Fibroblast of skin of back (primary cell): ENCODE measurements at regions not wholly inside any gene's neighbourhood (a gene's known extent, or its start where the extent isn't known, plus 50 kb on each side); places are given as distances from the start of the nearest gene placed in this dataset.

Experiments
- DNase-seq: peaks from one replicate; pipeline ENCODE4 v3.0.0-alpha.2; 2013

DNA sequence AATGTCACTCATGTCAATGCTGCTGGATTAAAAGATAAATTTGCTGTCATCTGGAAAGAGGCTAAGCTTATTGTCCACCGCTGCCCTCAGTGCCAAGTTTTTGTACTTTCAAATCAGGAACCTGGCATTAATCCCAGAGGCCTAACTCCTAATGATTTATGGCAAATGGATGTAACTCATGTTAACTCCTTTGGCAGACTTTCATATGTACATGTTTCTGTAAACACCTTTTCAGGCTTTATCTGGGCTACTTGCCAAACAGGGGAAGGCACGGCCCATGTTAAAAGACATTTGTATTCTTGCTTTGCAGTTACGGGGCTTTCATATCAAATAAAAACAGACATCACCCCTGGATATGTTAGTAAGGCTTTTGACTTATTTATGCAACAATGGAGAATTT lies 608.0 kb upstream of the ACO1 start:
- no peak for DNase-seq

DNA sequence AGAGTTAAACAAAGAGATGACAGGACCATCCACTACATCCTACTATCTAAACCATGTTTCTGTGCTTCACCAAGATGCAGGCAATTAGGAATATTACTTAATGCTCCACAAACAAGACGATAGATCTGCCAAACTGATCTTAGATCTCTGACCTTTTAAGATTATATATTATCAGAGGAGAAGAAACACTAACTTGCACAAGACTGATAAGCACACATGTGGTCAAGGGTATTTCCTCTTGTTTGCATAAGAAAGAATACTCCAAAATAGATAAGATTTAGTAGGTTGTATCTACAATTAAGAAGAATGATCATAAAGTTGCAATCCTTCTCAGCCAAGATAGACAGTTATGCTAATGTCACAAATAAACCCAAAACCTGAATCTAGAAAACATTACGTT lies 601.0 kb upstream of the ACO1 start:
- no peak for DNase-seq

- no peak for DNase-seq
Measured at GRCh38 chr9:31790720-31791119, 593.7 kb upstream of the ACO1 start.

DNA sequence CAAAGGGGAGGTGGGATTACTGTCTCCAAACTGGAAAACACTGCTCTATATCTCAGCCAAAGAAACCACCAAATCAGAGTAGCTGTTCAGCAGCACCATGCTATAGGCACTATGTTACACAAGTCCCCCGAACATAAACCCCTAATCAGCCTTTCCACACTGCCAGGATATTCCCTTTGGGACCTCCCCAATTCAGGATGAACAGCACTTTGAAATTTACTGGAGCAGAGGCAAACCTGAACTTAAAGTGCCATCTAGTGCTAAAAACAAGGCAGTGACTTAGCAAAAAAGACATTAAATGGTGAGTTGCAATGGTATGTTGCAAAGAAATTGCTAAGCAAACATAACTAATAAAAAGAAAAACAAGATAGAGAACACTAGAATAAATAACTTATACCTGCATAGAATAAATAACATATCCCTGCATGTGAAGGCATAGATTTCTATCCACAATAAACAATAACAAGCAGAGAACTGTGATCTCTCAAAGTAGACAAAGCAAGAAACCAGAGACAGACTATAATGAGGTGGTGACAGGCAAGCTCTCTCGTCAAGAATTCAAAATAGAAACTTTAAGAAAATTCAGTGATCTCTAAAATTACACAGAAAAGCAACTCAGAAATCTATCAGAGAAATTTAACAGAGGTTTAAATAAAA lies 584.4 kb upstream of the ACO1 start:
- DNase-seq: peak; percentile 61

- no peak for DNase-seq
Measured at GRCh38 chr9:31807574-31808256, 576.7 kb upstream of the ACO1 start.

GRCh38 chr9:31808766-31809165 lies 575.7 kb upstream of the ACO1 start:
- no peak for DNase-seq

- no peak for DNase-seq
Measured at GRCh38 chr9:31820426-31820825, 564.0 kb upstream of the ACO1 start.

DNA sequence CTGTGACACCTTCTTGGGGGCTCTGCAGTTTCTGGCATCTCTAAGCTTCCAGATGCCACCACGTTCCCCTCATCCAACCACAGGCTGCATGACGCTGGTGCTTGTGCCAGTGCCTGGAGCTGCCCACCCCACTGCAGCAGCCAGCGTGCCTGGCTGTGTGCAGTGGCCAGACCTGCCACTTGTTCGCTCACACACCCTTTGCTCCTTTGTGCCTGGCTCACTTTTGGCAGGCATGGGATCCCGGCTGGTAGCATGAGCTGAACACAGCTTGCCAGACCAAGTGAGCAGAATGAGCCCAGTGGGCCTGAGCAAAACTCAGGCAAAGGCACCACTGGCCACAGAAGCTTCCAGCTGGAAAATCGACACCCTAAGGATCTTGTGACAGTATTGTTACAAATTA lies 562.9 kb upstream of the ACO1 start:
- no peak for DNase-seq

GRCh38 chr9:31823365-31823764 lies 561.1 kb upstream of the ACO1 start:
- DNase-seq: no peak

DNA sequence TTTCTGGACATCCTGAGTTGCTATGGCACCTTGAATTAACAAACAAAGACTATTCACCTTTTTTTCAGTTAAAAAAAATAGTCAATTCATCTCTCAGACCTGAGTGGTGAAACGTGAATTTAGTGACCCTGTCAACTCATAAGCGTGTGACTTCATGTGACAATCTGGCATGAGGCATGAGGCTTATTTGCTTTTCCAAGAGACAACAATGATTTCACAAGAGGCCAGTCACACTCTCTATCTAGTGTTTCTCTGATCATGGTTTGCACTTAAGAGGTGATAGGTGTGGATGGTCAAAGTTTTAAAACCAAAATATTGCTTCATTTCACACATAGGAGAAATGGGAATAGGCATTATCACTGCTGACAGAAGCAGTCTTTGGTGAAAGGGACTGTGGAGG lies 559.6 kb upstream of the ACO1 start:
- DNase-seq: no peak

DNA sequence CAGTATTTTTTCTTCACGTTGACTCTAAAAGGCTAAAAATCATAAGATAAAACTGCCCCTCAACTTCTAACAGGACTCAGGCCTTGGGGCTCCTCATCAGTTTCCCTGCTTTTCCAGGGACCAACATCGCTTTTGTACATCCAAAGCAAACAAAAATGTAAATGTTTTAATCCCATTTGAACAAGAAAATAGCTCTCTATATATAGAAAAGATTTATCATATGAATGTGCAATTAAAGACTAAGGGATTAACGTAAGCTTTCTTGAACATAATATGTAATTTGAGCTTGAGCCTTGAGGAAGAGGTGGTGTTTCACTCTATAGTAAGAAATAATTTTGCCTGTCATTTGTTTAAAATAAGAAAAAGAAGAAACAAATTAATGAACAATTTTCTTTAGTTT lies 547.2 kb upstream of the ACO1 start:
- no peak for DNase-seq

DNA sequence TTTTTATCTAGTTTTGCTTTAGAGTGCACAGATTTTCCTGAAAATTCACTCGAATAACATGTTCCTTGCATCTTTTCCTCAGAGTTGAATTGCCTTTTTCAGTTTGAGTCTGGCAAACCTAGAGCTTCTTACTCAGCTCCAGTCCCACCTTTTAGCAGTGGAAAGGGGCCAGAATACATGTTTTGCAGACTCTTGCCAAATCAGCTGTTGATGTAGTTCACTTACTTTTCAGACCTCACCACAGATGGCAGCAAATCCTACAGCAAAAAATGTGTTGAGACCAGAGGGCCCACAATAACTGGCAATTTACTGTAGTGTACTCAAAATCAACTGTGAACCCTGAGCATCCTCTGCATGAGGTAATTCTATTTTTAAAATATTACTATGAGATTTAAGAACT lies 545.2 kb upstream of the ACO1 start:
- no peak for DNase-seq

GRCh38 chr9:31840702-31841101 lies 543.7 kb upstream of the ACO1 start:
- no peak for DNase-seq

DNA sequence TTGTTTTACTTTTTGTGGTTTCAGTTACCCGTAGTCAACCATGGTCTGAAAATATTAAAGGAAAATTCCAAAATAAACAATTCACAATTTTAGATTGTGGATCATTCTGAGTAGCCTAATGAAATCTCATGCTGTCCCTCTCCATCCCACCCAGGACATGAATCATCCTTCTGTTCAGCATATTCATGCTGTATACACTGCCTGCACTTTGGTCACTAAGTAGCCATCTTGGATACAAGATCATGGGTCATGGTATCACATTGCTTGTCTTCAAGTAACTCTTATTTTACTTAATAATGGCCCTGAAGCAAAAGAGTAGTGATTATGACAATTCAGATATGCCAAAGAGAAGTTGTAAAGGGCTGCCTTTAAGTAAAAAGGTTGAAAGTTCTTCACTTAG lies 536.5 kb upstream of the ACO1 start:
- no peak for DNase-seq

DNA sequence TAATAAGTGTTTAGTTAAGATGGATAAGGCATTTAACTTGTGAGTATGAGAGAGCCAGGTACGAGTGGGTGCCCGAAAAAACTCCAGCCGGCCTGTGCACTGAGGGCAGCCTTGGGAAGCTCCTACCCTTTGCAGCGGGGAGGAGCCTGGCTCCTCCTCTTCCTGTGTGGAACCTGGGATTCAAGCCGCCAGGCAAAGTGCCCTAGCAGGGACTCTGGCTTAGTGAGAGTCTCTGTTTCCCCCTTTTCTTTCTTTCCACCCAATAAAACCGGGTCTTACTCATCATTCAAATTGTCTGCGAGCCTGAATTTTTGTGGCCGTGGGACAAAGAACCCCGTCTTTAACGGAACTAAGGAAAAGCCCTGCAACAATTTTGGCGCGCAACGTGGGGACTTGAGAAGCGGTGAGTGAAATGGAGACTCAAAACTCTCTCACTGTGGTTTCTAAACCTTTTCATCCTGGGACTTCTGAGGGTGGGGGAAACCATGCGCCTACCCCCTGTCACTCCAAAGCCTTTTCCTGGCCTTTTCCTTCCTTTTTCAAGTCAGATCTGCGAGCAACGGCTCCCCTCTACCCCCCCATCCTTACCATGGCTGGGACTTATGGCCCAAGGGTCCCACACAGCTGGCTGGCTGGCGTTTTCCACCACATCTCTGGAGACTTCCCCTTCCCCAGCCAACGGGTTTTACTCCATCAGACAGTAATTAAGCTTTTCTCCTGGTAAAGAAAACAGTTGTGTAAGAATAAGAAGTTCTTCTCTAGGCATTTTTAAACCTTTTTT lies 535.7 kb upstream of the ACO1 start:
- no peak for DNase-seq

GRCh38 chr9:31854187-31854586 lies 530.3 kb upstream of the ACO1 start:
- DNase-seq: no peak

DNA sequence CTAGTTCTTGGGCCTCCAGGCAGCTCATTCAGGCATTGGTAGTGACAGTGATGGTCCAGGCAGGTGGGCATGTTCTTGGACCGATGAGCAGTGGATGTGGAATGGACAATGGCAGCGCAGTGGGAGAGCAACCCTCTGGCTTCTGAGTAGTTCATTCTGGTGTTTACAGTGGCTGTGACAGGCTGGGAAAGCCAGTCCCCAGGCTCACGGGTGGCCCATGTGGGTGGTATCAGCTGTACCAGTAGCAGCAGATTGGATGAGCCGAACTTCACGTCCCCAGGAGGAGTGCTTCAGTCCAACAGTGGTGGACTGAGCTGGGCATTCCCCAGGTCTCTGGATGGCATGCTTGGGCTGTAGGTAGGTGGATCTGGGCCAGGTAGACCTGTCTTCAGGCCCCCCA lies 515.6 kb upstream of the ACO1 start:
- no peak for DNase-seq

GRCh38 chr9:31870276-31870675 lies 514.2 kb upstream of the ACO1 start:
- DNase-seq: no peak

DNA sequence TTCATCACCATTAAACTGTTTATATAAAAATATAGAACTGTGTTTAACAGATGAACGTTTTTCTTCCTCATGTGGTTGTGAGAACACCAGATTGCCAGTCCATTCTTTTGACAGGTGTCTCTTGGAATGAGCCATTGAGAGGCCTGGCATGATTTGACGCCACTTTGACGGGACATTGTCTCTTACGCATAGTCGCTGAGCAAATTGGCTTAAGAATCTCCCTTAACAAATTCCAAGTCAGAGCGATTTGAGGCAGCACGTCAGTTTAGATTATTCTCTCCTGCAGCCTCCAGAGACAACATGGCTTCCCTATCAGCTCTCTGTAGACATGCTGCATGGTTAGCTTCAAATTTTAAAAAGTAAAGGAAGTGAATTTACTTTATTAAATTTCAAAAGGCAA lies 510.7 kb upstream of the ACO1 start:
- no peak for DNase-seq

DNA sequence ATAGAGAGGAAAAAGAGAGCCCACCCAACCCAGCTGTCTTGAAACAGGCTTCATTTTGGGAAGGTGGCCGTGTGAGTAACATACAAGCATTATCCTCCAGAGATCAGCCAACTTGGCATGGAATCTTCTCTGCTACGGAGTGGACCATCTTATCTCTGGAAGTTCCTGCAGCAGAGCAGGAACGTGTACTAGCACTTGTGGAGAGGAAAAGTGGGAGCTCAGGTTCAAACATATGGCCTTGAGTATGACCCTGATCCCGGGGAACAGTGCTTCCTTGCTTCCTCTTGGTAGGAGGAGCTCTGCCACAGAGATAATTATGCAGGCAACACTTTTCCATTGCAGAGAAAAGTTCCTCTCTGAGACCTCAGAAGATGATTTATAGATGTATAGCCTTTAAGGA lies 490.4 kb upstream of the ACO1 start:
- no peak for DNase-seq

DNA sequence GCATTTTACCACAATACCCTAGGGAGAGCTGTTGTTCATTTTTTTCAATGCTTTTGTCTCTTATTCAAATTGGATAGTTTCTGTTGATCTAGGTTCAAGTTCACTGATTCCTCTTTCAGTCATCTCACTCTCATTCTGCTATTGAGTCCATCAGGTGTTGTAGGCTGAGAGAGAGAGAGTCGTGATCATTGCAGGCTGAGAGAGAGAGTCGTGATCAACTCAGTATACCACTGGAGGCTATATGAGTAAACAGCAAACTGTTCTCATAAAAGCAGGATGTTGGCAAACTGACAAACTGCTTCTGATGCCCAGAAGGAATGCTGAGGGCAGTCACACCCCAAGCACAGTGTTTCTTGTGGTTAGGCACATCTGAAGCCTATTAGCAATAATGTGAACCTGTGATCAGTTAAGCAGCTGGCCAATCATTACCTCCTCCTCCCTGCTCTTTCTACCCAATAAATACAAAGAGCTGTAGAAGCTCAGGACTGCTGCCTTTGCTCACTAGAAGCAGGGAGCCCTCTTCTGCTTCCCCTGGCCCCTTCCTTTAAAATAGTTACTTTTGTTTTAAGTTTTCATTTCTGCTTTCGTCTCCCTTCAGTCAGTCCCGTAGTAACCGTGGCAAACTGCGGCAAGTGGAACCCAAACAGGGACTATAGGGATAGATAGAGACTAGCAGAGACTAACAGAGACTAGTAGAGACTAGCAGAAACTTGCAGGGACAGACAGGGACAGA lies 476.1 kb upstream of the ACO1 start:
- peak; percentile 13 for DNase-seq

GRCh38 chr9:31908891-31909480 lies 475.5 kb upstream of the ACO1 start:
- DNase-seq: no peak

DNA sequence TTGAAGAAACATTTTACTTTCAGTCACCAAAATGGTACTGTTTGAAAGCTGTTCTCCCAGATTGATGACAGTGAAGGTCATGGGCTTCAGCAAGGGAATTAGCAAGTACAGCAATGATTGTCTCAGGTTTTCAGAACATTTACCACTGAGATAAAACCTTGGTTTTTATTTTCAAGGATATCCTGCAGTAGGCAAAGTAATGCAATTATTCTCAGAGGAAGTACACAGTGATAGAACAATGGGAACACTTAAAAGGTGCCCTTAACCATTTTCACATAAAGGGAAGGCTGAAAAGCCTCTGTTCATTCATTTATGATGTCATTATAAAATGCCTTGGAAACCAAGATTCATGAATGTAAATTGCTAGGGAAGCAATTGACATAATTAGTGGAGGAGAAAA lies 471.8 kb upstream of the ACO1 start:
- DNase-seq: no peak
